ENCODE measurements at regions not wholly inside any gene's neighbourhood (a gene's known extent, or its start where the extent isn't known, plus 50 kb on each side); places are given as distances from the start of the nearest gene placed in this dataset.

DNA sequence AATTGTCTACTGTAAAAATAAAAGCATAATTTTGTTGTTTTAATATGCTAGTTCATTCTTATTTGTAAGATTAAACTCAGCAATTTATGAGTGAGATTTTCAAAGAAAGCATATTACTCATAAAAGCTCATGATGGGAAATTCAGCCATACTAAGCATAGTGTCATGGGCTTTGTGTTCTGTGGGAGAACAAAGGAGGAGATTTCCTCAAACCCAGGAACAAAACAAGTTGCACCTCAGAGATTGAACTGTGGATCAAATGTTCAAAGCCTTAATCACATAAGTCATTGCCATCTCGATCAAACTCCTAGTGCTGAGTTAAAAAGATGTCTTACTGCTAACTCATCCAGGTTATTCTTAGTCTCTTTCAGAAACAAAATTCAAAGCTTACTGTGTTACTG is 85.6 kb upstream of the PDZRN3 start:
- Histone ChIP-seq H3K4me1 (ENCODE audit: insufficient read depth, low read length) (no peaks in the 10 kb centered on the region), H2AFZ (ENCODE audit: low read depth, low read length) (no peak overlapping the region), H3K9me3 (ENCODE audit: low read length) (no peaks in the 10 kb centered on the region), H3K27me3 (ENCODE audit: insufficient read depth, low read length) (no peaks in the 10 kb centered on the region), H3K36me3 (ENCODE audit: insufficient read depth, low read length) (no peaks in the 10 kb centered on the region), H3K4me3 (ENCODE audit: low read length) (no peak overlapping the region)

DNA sequence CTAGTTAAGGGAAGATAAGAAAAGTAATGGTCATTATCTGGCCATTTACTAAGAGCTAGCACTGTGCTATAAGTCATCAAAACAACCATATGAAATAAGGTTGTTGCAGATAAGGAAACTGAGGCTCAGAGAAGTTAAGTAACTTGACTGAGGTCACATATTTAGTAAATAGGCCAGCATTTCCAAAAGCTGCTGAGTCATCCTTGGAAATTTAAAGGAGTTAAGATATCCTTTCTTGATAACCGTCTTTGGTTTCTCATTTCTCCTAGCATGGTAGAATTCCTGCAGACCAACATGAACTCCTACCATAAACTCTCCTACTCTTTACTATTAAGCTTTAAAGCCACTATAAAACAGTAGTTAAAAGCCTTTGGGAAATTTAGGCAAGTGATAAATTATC is 85.0 kb upstream of the PDZRN3 start:
- H3K9me3 ChIP-seq (ENCODE audit: low read length), result no peaks in the 10 kb centered on the region
- H3K4me3 ChIP-seq (ENCODE audit: low read length), result no peak overlapping the region
- no peaks in the 10 kb centered on the region for H3K27me3 ChIP-seq (ENCODE audit: insufficient read depth, low read length)
- H3K36me3 ChIP-seq (ENCODE audit: insufficient read depth, low read length), result no peaks in the 10 kb centered on the region
- H3K4me1 ChIP-seq (ENCODE audit: insufficient read depth, low read length), result no peaks in the 10 kb centered on the region
- H2AFZ ChIP-seq (ENCODE audit: low read depth, low read length), result no peak overlapping the region

DNA sequence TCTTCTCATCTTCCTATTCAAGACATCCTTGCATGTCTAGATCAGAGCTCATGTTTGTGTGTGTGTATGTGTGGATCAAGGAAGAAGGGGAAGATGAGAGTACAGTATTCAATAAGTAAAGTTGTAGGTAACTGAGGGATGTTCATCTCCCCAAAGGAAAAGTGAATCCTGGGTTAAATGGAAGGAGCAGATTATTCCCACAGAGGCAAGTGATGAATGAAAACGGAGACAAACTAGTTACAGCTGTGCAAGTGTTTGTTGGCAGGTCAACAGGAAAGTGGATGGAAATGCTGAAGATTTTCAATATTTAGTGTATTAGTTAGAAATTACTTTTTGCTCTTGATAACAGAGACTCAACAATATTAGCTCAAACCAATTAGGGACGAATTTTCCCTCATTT is 84.2 kb upstream of the PDZRN3 start:
- H3K9me3 ChIP-seq (ENCODE audit: low read length), result no peaks in the 10 kb centered on the region
- H3K4me1 ChIP-seq (ENCODE audit: insufficient read depth, low read length), result no peaks in the 10 kb centered on the region
- no peaks in the 10 kb centered on the region for H3K36me3 ChIP-seq (ENCODE audit: insufficient read depth, low read length)
- H3K27me3 ChIP-seq (ENCODE audit: insufficient read depth, low read length), result no peaks in the 10 kb centered on the region
- no peak overlapping the region for H2AFZ ChIP-seq (ENCODE audit: low read depth, low read length)
- no peak overlapping the region for H3K4me3 ChIP-seq (ENCODE audit: low read length)

DNA sequence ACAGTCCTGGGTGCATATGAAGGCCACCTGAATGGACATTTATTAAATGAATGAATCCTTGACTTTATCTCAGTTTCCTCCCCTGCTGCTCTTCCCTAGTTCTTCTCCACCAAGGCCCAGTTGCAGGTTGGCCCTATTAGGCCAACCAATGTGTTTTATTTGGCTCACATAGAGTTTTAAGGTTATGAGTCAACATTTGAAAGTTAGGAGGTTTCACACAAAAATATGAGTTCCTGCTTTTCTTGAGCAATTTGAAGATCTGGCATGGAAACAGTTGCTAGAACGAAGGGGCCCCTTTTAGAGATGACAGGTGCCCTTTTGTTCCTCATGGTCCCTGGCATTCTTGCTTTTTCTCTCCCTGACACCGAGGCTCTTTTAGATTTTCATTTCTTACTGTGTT is 83.0 kb upstream of the PDZRN3 start:
- Histone ChIP-seq H3K4me3 (ENCODE audit: low read length) (no peak overlapping the region), H3K36me3 (ENCODE audit: insufficient read depth, low read length) (no peaks in the 10 kb centered on the region), H2AFZ (ENCODE audit: low read depth, low read length) (no peak overlapping the region), H3K4me1 (ENCODE audit: insufficient read depth, low read length) (no peaks in the 10 kb centered on the region), H3K27me3 (ENCODE audit: insufficient read depth, low read length) (no peaks in the 10 kb centered on the region), H3K9me3 (ENCODE audit: low read length) (no peaks in the 10 kb centered on the region)

DNA sequence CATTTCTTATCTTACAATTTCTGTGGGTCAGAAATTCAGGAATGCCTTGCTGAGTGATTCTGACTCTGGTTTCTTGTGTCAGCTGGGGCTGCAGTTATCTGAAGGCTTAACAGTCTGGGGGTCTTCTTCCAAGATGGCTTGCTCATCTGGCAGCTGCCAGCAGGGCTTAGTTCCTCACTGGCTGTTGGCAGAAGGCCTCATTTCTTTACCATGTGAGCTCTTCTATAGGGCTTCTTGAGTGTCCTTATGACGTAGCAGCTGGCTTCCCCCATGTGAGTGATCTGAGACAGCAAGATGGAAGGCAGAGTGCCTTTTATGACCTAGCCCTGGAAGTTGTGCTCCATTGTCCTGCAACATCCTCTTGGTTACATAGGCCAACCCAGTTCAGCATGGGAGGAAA is 82.0 kb upstream of the PDZRN3 start:
- Histone ChIP-seq H3K4me1 (ENCODE audit: insufficient read depth, low read length) (no peaks in the 10 kb centered on the region), H3K4me3 (ENCODE audit: low read length) (no peak overlapping the region), H3K36me3 (ENCODE audit: insufficient read depth, low read length) (no peaks in the 10 kb centered on the region), H2AFZ (ENCODE audit: low read depth, low read length) (no peak overlapping the region), H3K9me3 (ENCODE audit: low read length) (no peaks in the 10 kb centered on the region), H3K27me3 (ENCODE audit: insufficient read depth, low read length) (no peaks in the 10 kb centered on the region)

DNA sequence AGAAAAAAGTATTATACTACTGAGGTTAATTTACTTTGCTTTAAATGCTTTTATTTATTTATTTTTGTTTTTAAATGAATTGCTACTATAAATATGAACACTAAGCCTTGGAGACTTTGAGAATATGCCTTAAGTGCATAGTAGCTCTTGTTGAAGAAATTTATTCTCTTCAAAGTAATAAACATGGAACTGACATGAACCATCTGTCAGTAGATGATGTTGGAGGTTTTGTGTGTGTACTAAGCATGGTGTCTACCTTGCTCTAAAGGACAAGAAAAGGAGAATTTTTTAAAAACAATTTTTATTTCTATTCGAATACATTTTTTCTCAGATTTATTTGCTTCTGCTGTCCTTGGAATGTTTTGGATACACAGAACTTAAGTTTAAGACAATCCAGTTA is 81.1 kb upstream of the PDZRN3 start:
- H3K36me3 ChIP-seq (ENCODE audit: insufficient read depth, low read length), result no peaks in the 10 kb centered on the region
- H3K27me3 ChIP-seq (ENCODE audit: insufficient read depth, low read length), result no peaks in the 10 kb centered on the region
- no peak overlapping the region for H3K4me3 ChIP-seq (ENCODE audit: low read length)
- H3K4me1 ChIP-seq (ENCODE audit: insufficient read depth, low read length), result no peaks in the 10 kb centered on the region
- H2AFZ ChIP-seq (ENCODE audit: low read depth, low read length), result no peak overlapping the region
- H3K9me3 ChIP-seq (ENCODE audit: low read length), result no peaks in the 10 kb centered on the region

DNA sequence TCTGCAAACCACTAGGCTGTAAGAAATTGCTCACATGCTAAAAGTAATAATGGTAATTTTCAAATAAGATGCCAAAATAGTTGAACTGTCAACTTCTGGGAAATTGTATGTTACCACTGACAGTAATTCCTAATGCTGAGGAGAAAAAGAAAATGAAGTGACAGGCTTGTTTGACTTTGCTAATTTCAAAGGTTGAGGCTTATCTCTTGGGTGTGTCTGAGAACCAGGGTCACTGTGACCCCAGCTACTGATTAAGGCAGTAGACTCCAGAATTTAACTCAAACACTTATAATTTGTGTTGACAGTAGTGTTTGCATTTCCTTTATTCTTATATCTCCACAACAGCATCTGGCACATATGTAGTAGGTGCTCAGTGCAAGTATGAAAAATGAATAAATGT is 74.6 kb upstream of the PDZRN3 start:
- Histone ChIP-seq H3K4me1 (ENCODE audit: insufficient read depth, low read length) (no peaks in the 10 kb centered on the region), H3K36me3 (ENCODE audit: insufficient read depth, low read length) (no peaks in the 10 kb centered on the region), H2AFZ (ENCODE audit: low read depth, low read length) (no peak overlapping the region), H3K27me3 (ENCODE audit: insufficient read depth, low read length) (no peaks in the 10 kb centered on the region), H3K4me3 (ENCODE audit: low read length) (no peak overlapping the region), H3K9me3 (ENCODE audit: low read length) (no peaks in the 10 kb centered on the region)

DNA sequence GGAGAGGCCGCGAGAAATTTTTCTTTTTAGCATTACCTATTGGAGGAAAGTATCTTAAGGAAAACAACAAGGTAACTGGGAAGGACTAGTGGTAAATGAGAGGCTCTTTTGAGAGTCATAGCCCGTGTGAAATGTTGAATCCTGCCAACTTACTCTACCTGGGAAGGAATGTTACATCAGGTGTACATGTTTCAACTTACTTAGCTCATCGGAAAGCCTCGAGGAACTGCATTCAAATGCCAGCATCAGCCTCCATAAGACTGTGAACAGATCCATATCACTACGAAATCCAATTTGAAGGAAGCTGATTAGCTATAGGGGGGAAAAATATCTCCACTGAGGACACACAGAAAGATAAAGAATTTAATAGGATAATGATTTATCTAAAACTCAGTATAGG is 72.3 kb upstream of the PDZRN3 start:
- Histone ChIP-seq H2AFZ (ENCODE audit: low read depth, low read length) (no peak overlapping the region), H3K4me1 (ENCODE audit: insufficient read depth, low read length) (no peaks in the 10 kb centered on the region), H3K36me3 (ENCODE audit: insufficient read depth, low read length) (no peaks in the 10 kb centered on the region), H3K4me3 (ENCODE audit: low read length) (no peak overlapping the region), H3K27me3 (ENCODE audit: insufficient read depth, low read length) (no peaks in the 10 kb centered on the region), H3K9me3 (ENCODE audit: low read length) (no peaks in the 10 kb centered on the region)

DNA sequence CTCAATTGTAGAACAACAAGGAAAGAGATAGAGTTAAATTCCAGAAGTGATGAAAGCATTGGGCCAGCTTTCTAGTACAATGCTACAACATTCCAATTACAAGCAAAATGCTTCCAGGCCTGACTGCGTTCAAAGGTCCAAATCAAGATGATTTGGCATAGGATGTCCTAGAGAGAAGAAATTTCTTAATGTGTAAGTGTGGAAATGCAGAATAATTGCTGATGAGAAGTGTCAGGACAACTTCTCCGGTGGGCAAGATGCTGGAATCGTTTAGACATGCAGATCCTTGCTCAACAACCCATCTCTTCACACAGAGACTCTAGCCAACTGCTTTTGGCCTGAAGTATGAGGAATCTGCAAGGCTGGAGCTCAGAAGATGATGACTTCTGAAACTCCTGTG is 71.1 kb upstream of the PDZRN3 start:
- Histone ChIP-seq H3K36me3 (ENCODE audit: insufficient read depth, low read length) (no peaks in the 10 kb centered on the region), H3K9me3 (ENCODE audit: low read length) (no peaks in the 10 kb centered on the region), H3K4me1 (ENCODE audit: insufficient read depth, low read length) (no peaks in the 10 kb centered on the region), H2AFZ (ENCODE audit: low read depth, low read length) (no peak overlapping the region), H3K4me3 (ENCODE audit: low read length) (no peak overlapping the region), H3K27me3 (ENCODE audit: insufficient read depth, low read length) (no peaks in the 10 kb centered on the region)

DNA sequence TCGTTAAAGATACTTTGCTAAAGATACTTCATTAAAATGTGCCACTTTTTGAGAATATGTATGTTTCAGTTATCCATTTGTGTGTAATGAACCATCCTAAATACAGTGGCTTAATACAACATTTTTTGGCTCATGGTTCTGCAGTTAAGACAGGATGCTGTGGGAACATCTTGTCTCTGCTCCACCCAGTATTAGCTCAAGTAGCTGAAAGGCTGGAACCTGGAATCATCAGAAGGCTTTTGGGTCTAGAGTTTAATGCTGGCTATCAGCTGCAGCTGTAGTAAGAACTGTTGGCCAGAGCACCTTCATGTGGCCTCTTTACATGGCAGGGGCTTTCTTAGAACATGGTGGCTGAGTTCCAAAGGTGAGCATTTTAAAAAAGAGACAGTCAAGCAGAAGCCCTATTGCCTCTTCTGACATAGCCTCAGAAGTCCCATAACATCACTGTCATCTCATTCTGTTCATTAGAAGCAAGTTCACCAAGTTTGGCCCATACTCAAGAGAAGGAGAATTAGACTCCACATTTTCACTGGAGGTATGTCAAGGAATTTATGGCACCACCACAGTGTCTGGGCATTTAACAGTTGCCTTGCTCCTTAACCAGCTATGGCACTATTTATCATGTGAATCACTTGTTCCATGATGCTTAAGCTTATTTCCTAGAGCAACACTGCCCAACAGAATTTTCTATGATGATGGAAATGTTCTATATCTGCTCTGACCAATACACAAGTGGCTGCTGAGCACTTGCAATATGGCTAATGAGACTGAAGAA is 70.4 kb upstream of the PDZRN3 start:
- H2AFZ ChIP-seq (ENCODE audit: low read depth, low read length), result no peak overlapping the region
- no peaks in the 10 kb centered on the region for H3K36me3 ChIP-seq (ENCODE audit: insufficient read depth, low read length)
- H3K27me3 ChIP-seq (ENCODE audit: insufficient read depth, low read length), result no peaks in the 10 kb centered on the region
- no peaks in the 10 kb centered on the region for H3K4me1 ChIP-seq (ENCODE audit: insufficient read depth, low read length)
- H3K4me3 ChIP-seq (ENCODE audit: low read length), result no peak overlapping the region
- no peaks in the 10 kb centered on the region for H3K9me3 ChIP-seq (ENCODE audit: low read length)

DNA sequence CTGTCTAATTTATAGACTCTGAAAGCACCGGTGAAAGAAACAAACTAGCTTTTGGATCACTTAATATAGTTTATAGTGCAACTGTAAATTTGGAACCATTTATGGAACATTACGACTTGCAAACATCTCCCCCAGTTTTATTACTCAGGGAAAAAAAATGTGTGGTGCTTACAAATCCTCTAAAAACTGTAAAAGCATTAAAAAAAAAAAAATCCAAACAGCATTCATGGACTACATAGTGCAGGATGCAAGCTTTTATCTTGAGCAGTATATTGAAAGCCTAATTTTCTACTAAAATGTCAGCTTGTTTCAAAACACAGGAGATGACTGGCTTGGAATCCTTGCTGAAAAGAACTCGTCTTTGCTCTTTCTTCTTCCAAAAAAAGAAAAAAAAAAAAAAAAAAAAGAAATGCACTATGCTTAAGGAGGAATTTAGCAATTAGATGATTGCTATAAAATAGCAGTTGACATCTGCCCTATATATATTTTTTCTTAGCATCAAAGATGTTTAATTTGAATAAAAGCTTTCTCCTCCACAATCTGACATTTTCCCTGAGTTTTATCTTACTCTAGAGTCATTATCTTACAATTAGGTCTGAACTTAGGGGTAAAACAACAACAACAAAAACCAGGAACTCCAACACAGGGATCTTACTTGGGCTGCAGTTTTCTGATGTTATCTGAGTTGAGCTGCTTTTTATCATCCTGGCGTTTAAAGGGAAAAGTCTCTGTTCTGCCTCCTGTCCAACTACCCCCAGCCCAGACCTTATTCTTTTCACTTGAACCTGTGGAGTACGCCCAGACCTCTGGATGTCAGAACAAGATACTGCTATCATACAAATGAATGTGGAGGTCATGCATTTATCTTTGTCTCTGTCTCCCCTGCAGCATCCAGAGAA is 62.6 kb upstream of the PDZRN3 start:
- Histone ChIP-seq H3K4me3 (ENCODE audit: low read length) (no peak overlapping the region), H2AFZ (ENCODE audit: low read depth, low read length) (no peak overlapping the region), H3K27me3 (ENCODE audit: insufficient read depth, low read length) (no peaks in the 10 kb centered on the region), H3K9me3 (ENCODE audit: low read length) (no peaks in the 10 kb centered on the region), H3K4me1 (ENCODE audit: insufficient read depth, low read length) (peaks cover 10% of the 10 kb centered on the region), H3K36me3 (ENCODE audit: insufficient read depth, low read length) (no peaks in the 10 kb centered on the region)

DNA sequence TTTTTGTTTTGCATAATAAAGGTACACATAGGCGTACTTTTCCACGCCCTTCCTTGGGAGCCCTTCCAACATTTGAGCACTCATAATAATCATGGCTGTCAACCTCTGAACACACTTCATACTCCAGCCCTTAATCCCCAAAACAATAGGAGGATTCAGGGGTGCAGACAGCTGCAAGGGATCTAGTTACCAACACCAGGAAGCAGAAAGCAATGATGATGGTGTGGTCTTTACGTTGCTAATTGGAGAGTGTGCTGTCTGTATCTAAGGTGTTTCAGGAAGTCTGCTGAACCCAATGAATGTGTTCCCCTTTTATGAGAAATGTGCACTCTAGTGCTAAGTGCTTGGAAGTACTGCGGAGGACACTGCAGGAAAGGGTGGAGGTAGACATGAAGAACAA is 60.3 kb upstream of the PDZRN3 start:
- Histone ChIP-seq H3K9me3 (ENCODE audit: low read length) (no peaks in the 10 kb centered on the region), H3K4me3 (ENCODE audit: low read length) (no peak overlapping the region), H3K4me1 (ENCODE audit: insufficient read depth, low read length) (peaks cover 10% of the 10 kb centered on the region), H3K27me3 (ENCODE audit: insufficient read depth, low read length) (no peaks in the 10 kb centered on the region), H2AFZ (ENCODE audit: low read depth, low read length) (no peak overlapping the region), H3K36me3 (ENCODE audit: insufficient read depth, low read length) (no peaks in the 10 kb centered on the region)

DNA sequence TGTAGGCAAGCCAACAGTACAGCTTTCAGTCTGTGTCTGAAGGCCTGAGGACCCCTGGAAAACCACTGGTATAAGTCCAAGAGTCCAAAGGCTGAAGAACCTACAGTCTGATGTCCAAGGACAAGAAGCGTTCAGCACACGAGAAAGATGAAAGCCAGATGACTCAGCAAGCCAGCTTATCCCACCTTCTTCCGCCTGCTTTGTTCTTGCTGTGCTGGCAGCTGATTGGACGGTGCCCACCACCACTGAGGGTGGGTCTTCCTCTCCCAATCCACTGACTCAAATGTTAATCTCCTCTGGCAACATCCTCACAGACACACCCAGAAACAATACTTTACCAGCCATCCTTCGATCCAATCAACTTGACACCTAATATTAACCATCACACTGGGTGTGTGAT is 59.0 kb upstream of the PDZRN3 start:
- Histone ChIP-seq H3K4me3 (ENCODE audit: low read length) (no peak overlapping the region), H3K9me3 (ENCODE audit: low read length) (no peaks in the 10 kb centered on the region), H3K27me3 (ENCODE audit: insufficient read depth, low read length) (no peaks in the 10 kb centered on the region), H3K4me1 (ENCODE audit: insufficient read depth, low read length) (peaks cover 10% of the 10 kb centered on the region), H2AFZ (ENCODE audit: low read depth, low read length) (no peak overlapping the region), H3K36me3 (ENCODE audit: insufficient read depth, low read length) (no peaks in the 10 kb centered on the region)

Measured in neuron (in vitro differentiated cells).